ENCODE measurements at regions not wholly inside any gene's neighbourhood (a gene's known extent, or its start where the extent isn't known, plus 50 kb on each side); places are given as distances from the start of the nearest gene placed in this dataset.

DNA sequence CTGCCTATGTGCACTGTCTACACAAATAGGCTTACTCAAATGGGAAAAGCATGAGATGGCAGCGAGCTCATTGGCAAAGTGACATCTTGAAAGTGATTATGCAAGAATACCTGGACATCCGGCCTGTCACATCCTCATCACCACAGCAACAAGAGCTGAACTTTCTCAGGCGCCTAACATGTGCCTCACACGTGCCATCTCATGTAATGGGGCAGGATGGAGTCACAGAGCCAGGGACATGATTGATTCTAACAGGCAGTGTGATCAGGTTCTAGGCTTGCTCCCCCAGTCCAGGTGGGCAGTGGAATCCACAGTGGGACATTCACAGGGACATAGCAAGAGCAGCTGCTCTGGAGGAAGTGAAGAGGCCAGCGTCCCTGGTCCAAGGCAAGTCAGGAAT is 192.3 kb upstream of the SSTR4 start:
- H3K56ac ChIP-seq (ENCODE audit: extremely low read depth, insufficient read depth, low read length): no peak overlapping the region
- ChIA-PET POLR2A (ENCODE audit: unreplicated experiment) (no interaction called here), CTCF (interaction anchor here (1.3 kb wide), 1 partner anchor 9 kb away, joined by 5 read pairs; no protein-coding TSS in a partner anchor)
- H3K27me3 ChIP-seq (ENCODE audit: control insufficient read depth, insufficient read depth, low read length): peaks cover 2% of the 10 kb centered on the region; the same call in 1 of the 2 replicates
- no peaks in the 10 kb centered on the region for H3K36me3 ChIP-seq (ENCODE audit: control insufficient read depth, insufficient read depth, low read length)
- TF ChIP-seq RFX5 (IDR thresholded peaks at IDR 0.05; ENCODE audit: low read depth, low read length) (no peak), SMC3 (IDR thresholded peaks at IDR 0.05; ENCODE audit: low read depth, low read length) (no peak), ELK1 (IDR thresholded peaks at IDR 0.05; ENCODE audit: borderline replicate concordance, low read depth, low read length) (no peak), POLR2A (IDR thresholded peaks at IDR 0.05; ENCODE audit: low read depth, low read length) (no peak), MAFK (IDR thresholded peaks at IDR 0.05; ENCODE audit: low read depth, low read length) (no peak), CHD1 (IDR thresholded peaks at IDR 0.05; ENCODE audit: low read depth, low read length) (no peak), MAZ (IDR thresholded peaks at IDR 0.05; ENCODE audit: borderline replicate concordance, low read depth, low read length) (no peak), RAD21 (IDR thresholded peaks at IDR 0.05; ENCODE audit: low read length) (no peak), NFE2L2 (IDR thresholded peaks at IDR 0.05; ENCODE audit: low read depth, low read length) (no peak), BHLHE40 (IDR thresholded peaks at IDR 0.05; ENCODE audit: low read depth, low read length) (no peak), CEBPB (IDR thresholded peaks at IDR 0.05; ENCODE audit: low read depth, low read length) (no peak)
- TF ChIP-seq, protein P1, sequence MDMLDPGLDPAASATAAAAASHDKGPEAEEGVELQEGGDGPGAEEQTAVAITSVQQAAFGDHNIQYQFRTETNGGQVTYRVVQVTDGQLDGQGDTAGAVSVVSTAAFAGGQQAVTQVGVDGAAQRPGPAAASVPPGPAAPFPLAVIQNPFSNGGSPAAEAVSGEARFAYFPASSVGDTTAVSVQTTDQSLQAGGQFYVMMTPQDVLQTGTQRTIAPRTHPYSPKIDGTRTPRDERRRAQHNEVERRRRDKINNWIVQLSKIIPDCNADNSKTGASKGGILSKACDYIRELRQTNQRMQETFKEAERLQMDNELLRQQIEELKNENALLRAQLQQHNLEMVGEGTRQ (IDR thresholded peaks at IDR 0.05; ENCODE audit: low read depth, low read length): no peak
- TF ChIP-seq, protein P2, sequence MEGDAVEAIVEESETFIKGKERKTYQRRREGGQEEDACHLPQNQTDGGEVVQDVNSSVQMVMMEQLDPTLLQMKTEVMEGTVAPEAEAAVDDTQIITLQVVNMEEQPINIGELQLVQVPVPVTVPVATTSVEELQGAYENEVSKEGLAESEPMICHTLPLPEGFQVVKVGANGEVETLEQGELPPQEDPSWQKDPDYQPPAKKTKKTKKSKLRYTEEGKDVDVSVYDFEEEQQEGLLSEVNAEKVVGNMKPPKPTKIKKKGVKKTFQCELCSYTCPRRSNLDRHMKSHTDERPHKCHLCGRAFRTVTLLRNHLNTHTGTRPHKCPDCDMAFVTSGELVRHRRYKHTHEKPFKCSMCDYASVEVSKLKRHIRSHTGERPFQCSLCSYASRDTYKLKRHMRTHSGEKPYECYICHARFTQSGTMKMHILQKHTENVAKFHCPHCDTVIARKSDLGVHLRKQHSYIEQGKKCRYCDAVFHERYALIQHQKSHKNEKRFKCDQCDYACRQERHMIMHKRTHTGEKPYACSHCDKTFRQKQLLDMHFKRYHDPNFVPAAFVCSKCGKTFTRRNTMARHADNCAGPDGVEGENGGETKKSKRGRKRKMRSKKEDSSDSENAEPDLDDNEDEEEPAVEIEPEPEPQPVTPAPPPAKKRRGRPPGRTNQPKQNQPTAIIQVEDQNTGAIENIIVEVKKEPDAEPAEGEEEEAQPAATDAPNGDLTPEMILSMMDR (conservative IDR thresholded peaks at IDR 0.05; ENCODE audit: low read depth, low read length): no peak
- H3K4ac ChIP-seq (ENCODE audit: low read depth, low read length): no peak overlapping the region
- no peak overlapping the region for H3K23ac ChIP-seq (ENCODE audit: low read depth, low read length)
- H3K14ac ChIP-seq (replicated peaks; ENCODE audit: low read depth, low read length): no peak overlapping the region
- H2AK5ac ChIP-seq (ENCODE audit: low read depth, low read length): no peak overlapping the region
- dilution Hi-C loops (cut with HindIII; ENCODE audit: low sequenced_read_pairs, unreplicated experiment): no loop called here
- WGBS, 2 experiments (ENCODE audit: extremely low coverage in 2 of 2, insufficient read length in 1 of 2): 67% methylated on average over 1 of the region's 5 CpGs; no CpG with 5 or more reads in 1 of the 2 experiments
- H3K9me1 ChIP-seq (ENCODE audit: insufficient read depth, low read length): no peaks in the 10 kb centered on the region
- no peak overlapping the region for H2BK5ac ChIP-seq (ENCODE audit: low read depth, low read length, poor library complexity, severe bottlenecking)
- H4K20me1 ChIP-seq (ENCODE audit: insufficient read depth, low read length): no peaks in the 10 kb centered on the region
- H3K4me2 ChIP-seq (ENCODE audit: low read depth, low read length): no peak overlapping the region
- intact Hi-C loops (cut with micrococcal nuclease): no loop called here
- no peak overlapping the region for H3K27ac ChIP-seq (ENCODE audit: insufficient read depth, low read length)
- no peak overlapping the region for H3K18ac ChIP-seq (ENCODE audit: low read depth, low read length)
- H3K9me3 ChIP-seq (ENCODE audit: control insufficient read depth, insufficient read depth, low read length): no peaks in the 10 kb centered on the region
- no peaks in the 10 kb centered on the region for H3K79me1 ChIP-seq (ENCODE audit: low read depth in 1 of 2, low read length in 2 of 2)
- no peaks in the 10 kb centered on the region for H3K4me1 ChIP-seq (ENCODE audit: control insufficient read depth, insufficient read depth, low read length)
- no peak overlapping the region for H4K5ac ChIP-seq (ENCODE audit: low read depth, low read length)
- ATAC-seq (ENCODE audit: low read depth): no peak
- BruUV-seq (replicated peaks): no TSS peak
- no peak overlapping the region for H3K9ac ChIP-seq (ENCODE audit: low read depth, low read length)
- no peak overlapping the region for H2AK9ac ChIP-seq (replicated peaks; ENCODE audit: low read depth, low read length, poor library complexity)
- H4K8ac ChIP-seq (ENCODE audit: low read depth in 2 of 2, low read length in 2 of 2): no peak overlapping the region
- in situ Hi-C loops (cut with MboI; ENCODE audit: low sequenced_read_pairs): no loop called here
- no peak overlapping the region for H2BK20ac ChIP-seq (ENCODE audit: low read depth, low read length)
- no peak overlapping the region for H2AFZ ChIP-seq (replicated peaks; ENCODE audit: low read length, poor library complexity)
- no peak overlapping the region for H4K91ac ChIP-seq (ENCODE audit: insufficient read depth, low read depth, low read length)
- no peak overlapping the region for H2BK15ac ChIP-seq (ENCODE audit: low read depth, low read length)
- H3K4me3 ChIP-seq (ENCODE audit: insufficient read depth, low read depth, low read length): no peak overlapping the region
- no peak for DNase-seq
- no peak overlapping the region for H2BK120ac ChIP-seq (ENCODE audit: low read depth, low read length)
